GM12878 (cell line): ENCODE measurements at regions not wholly inside any gene's neighbourhood (a gene's known extent, or its start where the extent isn't known, plus 50 kb on each side); places are given as distances from the start of the nearest gene placed in this dataset.

Source experiments
- ATAC-seq: fragments of 200-7000 bp; cut with Tn5 transposase; 3 replicates; pipeline ENCODE4 v1.9.1; 2020; ENCODE audit warnings: mild to moderate bottlenecking, moderate library complexity
- BruUV-seq: library from RNA; stranded (reverse); fragments of 400-500 nt; replicated peaks from 2 replicates; lab custom pipeline; 2021; lab: Mats Ljungman, UMichigan
- CTCF ChIA-PET: fragments of 300-600 bp; sonication (Branson Sonifier 250); formaldehyde crosslinking; extraction: SDS; loops from one replicate; lab custom pipeline; 2021; ENCODE audit warnings: inconsistent platforms; lab: Yijun Ruan, JAX
- POLR2A ChIA-PET: fragments of 350-600 bp; formaldehyde crosslinking; extraction: SDS; loops from one replicate; lab custom pipeline; 2021; ENCODE audit warnings: inconsistent platforms; lab: Charles Lee
- RAD21 ChIA-PET: fragments of 300-600 bp; sonication (Branson Sonifier 250); formaldehyde crosslinking; loops from one replicate; lab custom pipeline; 2023; ENCODE audit warnings: antibody characterized with exemption; ENCODE audit not compliant: unreplicated experiment; lab: Charles Lee
- SMC1A ChIA-PET: fragments of 300-600 bp; sonication (Branson Sonifier 250); formaldehyde crosslinking; loops from one replicate; lab custom pipeline; 2023; ENCODE audit not compliant: unreplicated experiment, uncharacterized antibody; lab: Charles Lee
- DNase-seq: peaks from one replicate; pipeline ENCODE4 v3.0.0-alpha.2; 2011; ENCODE audit warnings: low read depth, low spot score
- FAIRE-seq: peaks from 3 replicates; lab custom pipeline; 2011; peaks lifted over from hg19 to GRCh38; lab: Jason Lieb, UNC
- H2AFZ ChIP-seq: 2 replicates; pipeline ENCODE4 v1.6.0; 2011; ENCODE audit warnings: low read depth, low read length, control low read depth; ENCODE audit not compliant: control insufficient read depth
- H3K27ac ChIP-seq: 2 replicates; pipeline ENCODE4 v1.5.1; 2011; ENCODE audit warnings: control low read depth; ENCODE audit not compliant: control insufficient read depth, insufficient read depth
- H3K27me3 ChIP-seq, 2 experiments: replicated peaks in 1 of 2; 2 replicates each; pipeline versions ENCODE4 v1.6.0 to v1.6.1; 2011; ENCODE audit warnings: low read length in 1 of 2; ENCODE audit not compliant: control insufficient read depth in 2 of 2, insufficient read depth in 2 of 2
- H3K36me3 ChIP-seq, 2 experiments: 2 replicates each; pipeline ENCODE4 v1.5.1; 2011; ENCODE audit warnings: low read length in 1 of 2; ENCODE audit not compliant: control insufficient read depth in 2 of 2, insufficient read depth in 2 of 2
- H3K4me1 ChIP-seq: 2 replicates; pipeline ENCODE4 v1.6.1; 2011; ENCODE audit warnings: mild to moderate bottlenecking, low read length, moderate library complexity, mixed read lengths; ENCODE audit not compliant: control insufficient read depth, insufficient read depth
- H3K4me2 ChIP-seq: 2 replicates; pipeline ENCODE4 v1.6.0; 2011; ENCODE audit warnings: control low read depth; ENCODE audit not compliant: control insufficient read depth, insufficient read depth
- H3K4me3 ChIP-seq: fragments of 200-600 bp; sonication (generic); 2 replicates; pipeline ENCODE4 v1.5.1; 2016
- H3K79me2 ChIP-seq: 2 replicates; pipeline ENCODE4 v1.6.0; 2011; ENCODE audit warnings: low read length; ENCODE audit not compliant: control insufficient read depth, insufficient read depth
- H3K9ac ChIP-seq: 2 replicates; pipeline ENCODE4 v1.8.0; 2011; ENCODE audit warnings: low read length, control low read depth, mixed read lengths; ENCODE audit not compliant: control insufficient read depth, insufficient read depth
- H3K9me3 ChIP-seq: replicated peaks from 3 replicates; pipeline ENCODE4 v1.5.1; 2011; ENCODE audit warnings: mild to moderate bottlenecking, low read length; ENCODE audit not compliant: control insufficient read depth, insufficient read depth
- H4K20me1 ChIP-seq: 2 replicates; pipeline ENCODE4 v1.6.0; 2011; ENCODE audit not compliant: control insufficient read depth, insufficient read depth
- BCLAF1 ChIP-seq: fragments of 450-650 bp; IDR thresholded peaks from 2 replicates; pipeline ENCODE4 v1.6.1; 2017; ENCODE audit warnings: antibody characterized with exemption, mild to moderate bottlenecking, moderate library complexity
- EED ChIP-seq: sonication (generic); IDR thresholded peaks from 2 replicates; pipeline ENCODE4 v1.6.1; 2016; ENCODE audit warnings: antibody characterized with exemption, low read depth
- GATAD2B ChIP-seq: fragments of 450-650 bp; conservative IDR thresholded peaks from 2 replicates; pipeline ENCODE4 v1.6.1; 2017; ENCODE audit warnings: low read depth, mild to moderate bottlenecking, moderate library complexity
- MTA2 ChIP-seq: fragments of 450-650 bp; IDR thresholded peaks from 2 replicates; pipeline ENCODE4 v1.6.1; 2016; ENCODE audit warnings: low read depth, mild to moderate bottlenecking, moderate library complexity
- MYB ChIP-seq: fragments of 150-350 bp; IDR thresholded peaks from 2 replicates; pipeline ENCODE4 v1.6.1; 2014; ENCODE audit warnings: mild to moderate bottlenecking, low read depth, low read length, borderline replicate concordance
- MYC ChIP-seq: IDR thresholded peaks from 2 replicates; pipeline ENCODE4 v1.6.1; 2011; ENCODE audit warnings: mild to moderate bottlenecking, low read length, moderate library complexity, inconsistent platforms; ENCODE audit not compliant: insufficient read depth, insufficient replicate concordance, insufficient read length, severe bottlenecking
- RELA ChIP-seq: fragments of 450-650 bp; IDR thresholded peaks from 2 replicates; pipeline ENCODE4 v1.8.0; 2014; ENCODE audit warnings: borderline replicate concordance; ENCODE audit not compliant: partially characterized antibody
- STAT3 ChIP-seq: IDR thresholded peaks from 2 replicates; pipeline ENCODE4 v1.6.1; 2011; ENCODE audit warnings: low read depth, low read length, improper control_type of control experiment
- SUZ12 ChIP-seq: fragments of 200-600 bp; sonication (generic); IDR thresholded peaks from one replicate; pipeline ENCODE4 v1.6.1; 2018; ENCODE audit warnings: antibody characterized with exemption, mild to moderate bottlenecking; ENCODE audit not compliant: unreplicated experiment
- WGBS: methylation state at CpG from one replicate; pipeline ENCODE4 v1.1.6; 2016; ENCODE audit warnings: low lambda C conversion rate; ENCODE audit not compliant: insufficient replicate concordance, insufficient coverage; ENCODE audit errors: missing lambda C conversion rate; 5-methylcytosine and 5-hydroxymethylcytosine counted together
- in situ Hi-C: fragments of 300-500 bp; cut with MboI; formaldehyde crosslinking; loops from 9 replicates; pipeline ENCODE4 v1.14.3; 2018; ENCODE audit warnings: mixed read lengths
- intact Hi-C: fragments of 100-400 bp; cut with micrococcal nuclease; formaldehyde crosslinking; loops from one replicate; pipeline ENCODE4 v1.14.2; 2022; ENCODE audit not compliant: unreplicated experiment
- TF ChIP-seq, protein P1 (sequence below): IDR thresholded peaks from 2 replicates; pipeline ENCODE4 v1.6.1; 2011; ENCODE audit warnings: low read depth, mild to moderate bottlenecking, low read length, moderate library complexity, borderline replicate concordance; ENCODE audit errors: extremely low read depth

- TF ChIP-seq, protein P1, sequence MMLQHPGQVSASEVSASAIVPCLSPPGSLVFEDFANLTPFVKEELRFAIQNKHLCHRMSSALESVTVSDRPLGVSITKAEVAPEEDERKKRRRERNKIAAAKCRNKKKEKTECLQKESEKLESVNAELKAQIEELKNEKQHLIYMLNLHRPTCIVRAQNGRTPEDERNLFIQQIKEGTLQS: no peak
- no peak for TF ChIP-seq BCLAF1
- no peak for TF ChIP-seq MYB
- no peak for TF ChIP-seq EED
- no peak for TF ChIP-seq RELA
- no peak for TF ChIP-seq STAT3
Observed at GRCh38 chr11:109300211-109300610, 121.8 kb upstream of the C11orf87 start (continued).

- in situ Hi-C loops: no loop called here
- no peak for DNase-seq
- Histone ChIP-seq H3K27me3 (no peaks in the 10 kb centered on the region; a peak in 1 of 4 replicates), H3K4me2 (no peak overlapping the region), H3K4me1 (no peaks in the 10 kb centered on the region), H3K9me3 (no peaks in the 10 kb centered on the region), H2AFZ (no peak overlapping the region), H3K79me2 (no peaks in the 10 kb centered on the region), H4K20me1 (no peaks in the 10 kb centered on the region), H3K9ac (no peak overlapping the region), H3K36me3 (no peaks in the 10 kb centered on the region), H3K4me3 (no peak overlapping the region), H3K27ac (no peak overlapping the region)
- ChIA-PET SMC1A (no interaction called here), CTCF (interaction anchor here (1.2 kb wide), 1 partner anchor 39 kb away, joined by 3 read pairs; no protein-coding TSS in a partner anchor), POLR2A (no interaction called here), RAD21 (no interaction called here)
- intact Hi-C loops: no loop called here
- no peak for ATAC-seq
- FAIRE-seq: no peak
- WGBS: 0% methylated on average over 4 of the region's 4 CpGs
- BruUV-seq: no TSS peak
- TF ChIP-seq GATAD2B (no peak), SUZ12 (no peak), MTA2 (no peak), MYC (no peak)
Observed at GRCh38 chr11:109302591-109303334, 119.2 kb upstream of the C11orf87 start.
